ENCODE measurements at regions not wholly inside any gene's neighbourhood (a gene's known extent, or its start where the extent isn't known, plus 50 kb on each side); places are given as distances from the start of the nearest gene placed in this dataset.

GRCh38 chr20:51089840-51090239 lies 66.9 kb upstream of the KCNG1 start:
- no peaks in the 10 kb centered on the region for H3K79me2 ChIP-seq
- H3K4me1 ChIP-seq (ENCODE audit: insufficient read depth), result peaks cover 12% of the 10 kb centered on the region
- no peak overlapping the region for H3K27ac ChIP-seq
- H3K4me2 ChIP-seq, result no peak overlapping the region
- no peak overlapping the region for H2AFZ ChIP-seq
- no peak for DNase-seq (ENCODE audit: low spot score)
- no peak overlapping the region for H3K4me3 ChIP-seq
- peaks cover 25% of the 10 kb centered on the region for H3K27me3 ChIP-seq
- no peaks in the 10 kb centered on the region for H3K9me2 ChIP-seq (replicated peaks; ENCODE audit: insufficient read depth)
- no peaks in the 10 kb centered on the region for H3K36me3 ChIP-seq (replicated peaks; ENCODE audit: insufficient read depth, low read depth)
- H3K9me3 ChIP-seq (ENCODE audit: low read depth), result no peaks in the 10 kb centered on the region
- TF ChIP-seq EZH2phosphoT487 (IDR thresholded peaks at IDR 0.05; ENCODE audit: low read depth, severe bottlenecking, unreplicated experiment), result no peak
- no peaks in the 10 kb centered on the region for H4K20me1 ChIP-seq (ENCODE audit: insufficient read depth, poor library complexity, severe bottlenecking)
- 94% methylated on average over 1 of the region's 1 CpG for WGBS (ENCODE audit: low lambda C conversion rate, missing lambda C conversion rate)

- H3K27ac ChIP-seq, result no peak overlapping the region
- peaks cover 12% of the 10 kb centered on the region for H3K4me1 ChIP-seq (ENCODE audit: insufficient read depth)
- no peaks in the 10 kb centered on the region for H3K9me2 ChIP-seq (replicated peaks; ENCODE audit: insufficient read depth)
- H3K27me3 ChIP-seq, result peaks cover 31% of the 10 kb centered on the region
- no peak for DNase-seq (ENCODE audit: low spot score)
- no peaks in the 10 kb centered on the region for H3K79me2 ChIP-seq
- TF ChIP-seq EZH2 (IDR thresholded peaks at IDR 0.05; ENCODE audit: borderline replicate concordance) (no peak), CTCF (IDR thresholded peaks at IDR 0.05; ENCODE audit: poor library complexity) (no peak), EZH2phosphoT487 (IDR thresholded peaks at IDR 0.05; ENCODE audit: low read depth, severe bottlenecking, unreplicated experiment) (no peak)
- H3K9me3 ChIP-seq (ENCODE audit: low read depth), result no peaks in the 10 kb centered on the region
- no peaks in the 10 kb centered on the region for H4K20me1 ChIP-seq (ENCODE audit: insufficient read depth, poor library complexity, severe bottlenecking)
- H3K36me3 ChIP-seq (replicated peaks; ENCODE audit: insufficient read depth, low read depth), result no peaks in the 10 kb centered on the region
- H2AFZ ChIP-seq, result no peak overlapping the region
- H3K4me2 ChIP-seq, result no peak overlapping the region
- WGBS (ENCODE audit: low lambda C conversion rate, missing lambda C conversion rate), result 80% methylated on average over 8 of the region's 8 CpGs
- H3K4me3 ChIP-seq, result no peak overlapping the region
Observed at GRCh38 chr20:51089272-51089781, 66.4 kb upstream of the KCNG1 start.

GRCh38 chr20:51087266-51087665 lies 64.4 kb upstream of the KCNG1 start:
- H3K4me3 ChIP-seq, result no peak overlapping the region
- H3K36me3 ChIP-seq (replicated peaks; ENCODE audit: insufficient read depth, low read depth), result no peaks in the 10 kb centered on the region
- peaks cover 37% of the 10 kb centered on the region for H3K27me3 ChIP-seq
- DNase-seq (ENCODE audit: low spot score), result peak; percentile 34
- no peaks in the 10 kb centered on the region for H3K79me2 ChIP-seq
- H3K27ac ChIP-seq, result peak overlapping the region; percentile 86
- no peaks in the 10 kb centered on the region for H3K9me2 ChIP-seq (replicated peaks; ENCODE audit: insufficient read depth)
- H2AFZ ChIP-seq, result peak overlapping the region; percentile 70
- no peak for TF ChIP-seq CTCF (IDR thresholded peaks at IDR 0.05; ENCODE audit: poor library complexity)
- no peak for TF ChIP-seq EZH2phosphoT487 (IDR thresholded peaks at IDR 0.05; ENCODE audit: low read depth, severe bottlenecking, unreplicated experiment)
- no peak for TF ChIP-seq EZH2 (IDR thresholded peaks at IDR 0.05; ENCODE audit: borderline replicate concordance)
- 34% methylated on average over 4 of the region's 4 CpGs for WGBS (ENCODE audit: low lambda C conversion rate, missing lambda C conversion rate)
- H3K4me1 ChIP-seq (ENCODE audit: insufficient read depth), result peaks cover 10% of the 10 kb centered on the region
- peak overlapping the region; percentile 54 for H3K4me2 ChIP-seq
- no peaks in the 10 kb centered on the region for H3K9me3 ChIP-seq (ENCODE audit: low read depth)
- no peaks in the 10 kb centered on the region for H4K20me1 ChIP-seq (ENCODE audit: insufficient read depth, poor library complexity, severe bottlenecking)

GRCh38 chr20:51085769-51086168 lies 62.9 kb upstream of the KCNG1 start:
- no peaks in the 10 kb centered on the region for H3K9me3 ChIP-seq (ENCODE audit: low read depth)

More at GRCh38 chr20:51085769-51086168, 62.9 kb upstream of the KCNG1 start:
- Histone ChIP-seq H3K9me2 (replicated peaks; ENCODE audit: insufficient read depth) (no peaks in the 10 kb centered on the region), H2AFZ (no peak overlapping the region), H3K36me3 (replicated peaks; ENCODE audit: insufficient read depth, low read depth) (no peaks in the 10 kb centered on the region), H3K27me3 (peaks cover 24% of the 10 kb centered on the region), H3K4me2 (no peak overlapping the region), H4K20me1 (ENCODE audit: insufficient read depth, poor library complexity, severe bottlenecking) (no peaks in the 10 kb centered on the region), H3K4me1 (ENCODE audit: insufficient read depth) (no peaks in the 10 kb centered on the region), H3K27ac (no peak overlapping the region), H3K79me2 (no peaks in the 10 kb centered on the region), H3K4me3 (no peak overlapping the region)
- TF ChIP-seq EZH2phosphoT487 (IDR thresholded peaks at IDR 0.05; ENCODE audit: low read depth, severe bottlenecking, unreplicated experiment) (no peak), CTCF (IDR thresholded peaks at IDR 0.05; ENCODE audit: poor library complexity) (no peak), EZH2 (IDR thresholded peaks at IDR 0.05; ENCODE audit: borderline replicate concordance) (no peak)
- 92% methylated on average over 4 of the region's 4 CpGs for WGBS (ENCODE audit: low lambda C conversion rate, missing lambda C conversion rate)
- DNase-seq (ENCODE audit: low spot score), result no peak

Measured in hepatocyte (in vitro differentiated cells).